OCI-LY1 (cell line): ENCODE measurements at regions not wholly inside any gene's neighbourhood (a gene's known extent, or its start where the extent isn't known, plus 50 kb on each side); places are given as distances from the start of the nearest gene placed in this dataset.

Experiments
- H2AFZ ChIP-seq: fragments of 200-600 bp; sonication (generic), shearing (Covaris generic); 2 replicates; pipeline ENCODE4 v1.6.0; 2014; ENCODE audit warnings: antibody characterized with exemption, mild to moderate bottlenecking, low read length
- H3F3A ChIP-seq: fragments of 200-600 bp; sonication (generic), shearing (Covaris generic); 2 replicates; pipeline ENCODE4 v1.6.0; 2014; ENCODE audit warnings: mild to moderate bottlenecking, antibody characterized with exemption, low read length, moderate library complexity; ENCODE audit not compliant: insufficient read depth
- H3K27ac ChIP-seq: fragments of 200-600 bp; sonication (generic); 2 replicates; pipeline ENCODE4 v1.5.1; 2014; ENCODE audit warnings: low read length, mixed run types, mild to moderate bottlenecking, low read depth; ENCODE audit not compliant: poor library complexity, severe bottlenecking
- H3K27me3 ChIP-seq: fragments of 200-600 bp; sonication (generic); 2 replicates; pipeline ENCODE4 v1.6.0; 2014; ENCODE audit warnings: antibody characterized with exemption, mild to moderate bottlenecking, low read length, moderate library complexity; ENCODE audit not compliant: insufficient read depth
- H3K36me3 ChIP-seq: fragments of 200-600 bp; sonication (generic); 2 replicates; pipeline ENCODE4 v1.6.1; 2014; ENCODE audit warnings: mild to moderate bottlenecking, antibody characterized with exemption, low read length, moderate library complexity, mixed read lengths; ENCODE audit not compliant: insufficient read depth
- H3K4me1 ChIP-seq: fragments of 200-600 bp; sonication (generic); 2 replicates; pipeline ENCODE4 v1.5.1; 2014; ENCODE audit warnings: mild to moderate bottlenecking, low read length, moderate library complexity; ENCODE audit not compliant: insufficient read depth, severe bottlenecking
- H3K4me2 ChIP-seq: fragments of 200-600 bp; sonication (generic), shearing (Covaris generic); 2 replicates; pipeline ENCODE4 v1.6.1; 2014; ENCODE audit warnings: low read length
- H3K4me3 ChIP-seq: fragments of 200-600 bp; sonication (generic); 2 replicates; pipeline ENCODE4 v1.5.1; 2014; ENCODE audit warnings: low read length, low read depth, mild to moderate bottlenecking, mixed read lengths; ENCODE audit not compliant: poor library complexity, severe bottlenecking
- H3K79me2 ChIP-seq: fragments of 200-600 bp; shearing (Covaris generic); 2 replicates; pipeline ENCODE4 v1.6.1; 2016; ENCODE audit warnings: mixed run types, low read length, mixed read lengths; ENCODE audit not compliant: insufficient read depth
- H3K9ac ChIP-seq: fragments of 200-600 bp; sonication (generic), shearing (Covaris generic); 2 replicates; pipeline ENCODE4 v1.6.1; 2014; ENCODE audit warnings: mild to moderate bottlenecking, low read length, mixed read lengths
- H3K9me2 ChIP-seq: fragments of 200-600 bp; sonication (generic), shearing (Covaris generic); 2 replicates; pipeline ENCODE4 v1.6.1; 2014; ENCODE audit warnings: low read depth, mild to moderate bottlenecking, low read length, mixed read lengths
- H3K9me3 ChIP-seq: fragments of 200-600 bp; shearing (Covaris generic); 2 replicates; pipeline ENCODE4 v1.6.1; 2014; ENCODE audit warnings: low read length, mixed read lengths
- H4K20me1 ChIP-seq: fragments of 200-600 bp; sonication (generic), shearing (Covaris generic); 2 replicates; pipeline ENCODE4 v1.6.0; 2016; ENCODE audit warnings: mild to moderate bottlenecking, low read length; ENCODE audit not compliant: insufficient read depth
- EZH2 ChIP-seq: fragments of 200-600 bp; sonication (generic), shearing (Covaris generic); IDR thresholded peaks from 2 replicates; pipeline ENCODE4 v1.8.0; 2017; ENCODE audit warnings: borderline replicate concordance, mixed run types, mild to moderate bottlenecking, antibody characterized with exemption, low read length, moderate library complexity, mixed read lengths
- TF ChIP-seq, protein P1 (sequence below): fragments of 200-600 bp; sonication (generic), shearing (Covaris generic); IDR thresholded peaks from 2 replicates; pipeline ENCODE4 v1.5.1; 2017; ENCODE audit warnings: mild to moderate bottlenecking, antibody characterized with exemption, low read length, moderate library complexity, mixed read lengths

DNA sequence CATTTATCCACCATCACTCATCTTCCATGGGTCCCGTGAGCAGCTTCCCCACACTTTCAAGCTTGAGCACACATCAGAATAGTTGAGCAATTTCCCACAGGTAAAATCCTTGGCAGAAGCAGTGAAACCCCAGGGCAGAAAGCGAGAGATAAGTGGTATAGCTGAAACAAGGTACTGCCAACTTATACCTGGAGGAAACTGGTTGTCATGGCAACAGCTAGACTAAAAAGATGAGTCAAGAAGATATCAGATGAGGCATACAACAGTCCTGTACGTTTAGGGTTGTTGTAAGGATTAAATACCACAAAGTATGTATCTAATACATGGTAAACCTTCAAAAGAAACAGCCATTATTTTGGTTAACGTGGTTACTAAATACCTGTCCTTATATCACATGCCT, 66.9 kb upstream of the PHOX2B start:
- no peaks in the 10 kb centered on the region for H3K4me1 ChIP-seq
- H3K4me2 ChIP-seq: no peak overlapping the region
- no peak for TF ChIP-seq EZH2
- TF ChIP-seq, protein P1, sequence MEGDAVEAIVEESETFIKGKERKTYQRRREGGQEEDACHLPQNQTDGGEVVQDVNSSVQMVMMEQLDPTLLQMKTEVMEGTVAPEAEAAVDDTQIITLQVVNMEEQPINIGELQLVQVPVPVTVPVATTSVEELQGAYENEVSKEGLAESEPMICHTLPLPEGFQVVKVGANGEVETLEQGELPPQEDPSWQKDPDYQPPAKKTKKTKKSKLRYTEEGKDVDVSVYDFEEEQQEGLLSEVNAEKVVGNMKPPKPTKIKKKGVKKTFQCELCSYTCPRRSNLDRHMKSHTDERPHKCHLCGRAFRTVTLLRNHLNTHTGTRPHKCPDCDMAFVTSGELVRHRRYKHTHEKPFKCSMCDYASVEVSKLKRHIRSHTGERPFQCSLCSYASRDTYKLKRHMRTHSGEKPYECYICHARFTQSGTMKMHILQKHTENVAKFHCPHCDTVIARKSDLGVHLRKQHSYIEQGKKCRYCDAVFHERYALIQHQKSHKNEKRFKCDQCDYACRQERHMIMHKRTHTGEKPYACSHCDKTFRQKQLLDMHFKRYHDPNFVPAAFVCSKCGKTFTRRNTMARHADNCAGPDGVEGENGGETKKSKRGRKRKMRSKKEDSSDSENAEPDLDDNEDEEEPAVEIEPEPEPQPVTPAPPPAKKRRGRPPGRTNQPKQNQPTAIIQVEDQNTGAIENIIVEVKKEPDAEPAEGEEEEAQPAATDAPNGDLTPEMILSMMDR: no peak
- no peaks in the 10 kb centered on the region for H3K27me3 ChIP-seq
- no peak overlapping the region for H3K9ac ChIP-seq
- no peaks in the 10 kb centered on the region for H4K20me1 ChIP-seq
- H3K27ac ChIP-seq: no peak overlapping the region
- H3K9me2 ChIP-seq: no peaks in the 10 kb centered on the region
- H2AFZ ChIP-seq: no peak overlapping the region
- H3K4me3 ChIP-seq: no peak overlapping the region
- H3F3A ChIP-seq: no peaks in the 10 kb centered on the region
- H3K79me2 ChIP-seq: no peaks in the 10 kb centered on the region
- no peaks in the 10 kb centered on the region for H3K9me3 ChIP-seq
- no peaks in the 10 kb centered on the region for H3K36me3 ChIP-seq

DNA sequence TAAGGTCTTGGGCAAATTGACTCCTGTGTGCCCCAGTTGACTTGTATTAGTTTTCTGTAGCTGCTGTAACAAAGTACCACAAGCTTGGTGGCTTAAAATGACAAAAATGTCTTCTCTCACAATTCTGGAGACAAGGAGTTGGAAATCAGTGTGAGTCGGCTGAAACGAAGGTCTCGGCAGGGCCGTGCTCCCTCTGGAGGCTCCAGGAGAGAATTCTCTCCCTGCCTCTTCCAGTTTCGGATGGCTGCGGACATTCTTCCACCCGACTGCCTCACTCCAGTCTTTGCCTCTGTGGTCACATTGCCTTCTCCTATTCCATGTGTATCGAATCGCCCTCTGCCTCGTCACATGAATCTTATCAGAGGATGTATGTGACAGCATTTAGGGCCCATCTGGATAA, 66.0 kb upstream of the PHOX2B start:
- Histone ChIP-seq H3K9me2 (no peaks in the 10 kb centered on the region), H4K20me1 (no peaks in the 10 kb centered on the region), H3K4me1 (no peaks in the 10 kb centered on the region), H2AFZ (no peak overlapping the region), H3K4me2 (no peak overlapping the region), H3K27ac (no peak overlapping the region), H3K9ac (no peak overlapping the region), H3K27me3 (no peaks in the 10 kb centered on the region), H3K79me2 (no peaks in the 10 kb centered on the region), H3K9me3 (no peaks in the 10 kb centered on the region), H3K36me3 (no peaks in the 10 kb centered on the region), H3F3A (no peaks in the 10 kb centered on the region), H3K4me3 (no peak overlapping the region)
- TF ChIP-seq, protein P1: no peak
- TF ChIP-seq EZH2: no peak

DNA sequence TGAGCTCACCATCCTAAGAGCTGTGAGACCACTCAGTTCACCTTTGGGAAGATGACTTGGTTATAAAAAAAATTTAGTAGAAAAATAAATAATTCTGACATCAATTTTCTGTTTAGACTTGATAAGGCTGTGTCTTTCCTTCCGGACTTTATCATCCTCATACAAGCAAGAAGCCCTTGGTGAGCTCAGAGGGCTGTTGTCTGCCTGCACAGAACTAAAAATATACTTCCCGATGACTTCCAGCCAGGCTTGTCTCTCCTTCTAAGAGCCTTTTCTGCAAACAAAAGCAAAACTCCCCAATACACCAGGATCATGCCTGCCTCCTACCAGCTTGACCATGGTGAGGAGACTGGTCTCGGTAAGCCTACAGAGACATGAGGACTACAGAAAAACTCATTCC, 58.3 kb upstream of the PHOX2B start:
- no peaks in the 10 kb centered on the region for H3K36me3 ChIP-seq
- H3K9ac ChIP-seq: no peak overlapping the region
- H3K4me1 ChIP-seq: no peaks in the 10 kb centered on the region
- no peak overlapping the region for H3K4me3 ChIP-seq
- H4K20me1 ChIP-seq: no peaks in the 10 kb centered on the region
- no peak overlapping the region for H2AFZ ChIP-seq
- H3K27ac ChIP-seq: no peak overlapping the region
- H3F3A ChIP-seq: no peaks in the 10 kb centered on the region
- no peaks in the 10 kb centered on the region for H3K27me3 ChIP-seq
- H3K9me3 ChIP-seq: no peaks in the 10 kb centered on the region
- H3K9me2 ChIP-seq: no peaks in the 10 kb centered on the region
- TF ChIP-seq, protein P1: no peak
- no peak for TF ChIP-seq EZH2
- H3K4me2 ChIP-seq: no peak overlapping the region
- no peaks in the 10 kb centered on the region for H3K79me2 ChIP-seq
